Fibroblast of mammary gland (primary cell): ENCODE measurements at regions not wholly inside any gene's neighbourhood (a gene's known extent, or its start where the extent isn't known, plus 50 kb on each side); places are given as distances from the start of the nearest gene placed in this dataset.

ENCODE experiments used
- DNase-seq: peaks from one replicate; pipeline ENCODE4 v3.0.0-alpha.2; 2010; ENCODE audit warnings: low read depth
- H3K4me3 ChIP-seq: 2 replicates; pipeline ENCODE4 v1.5.1; 2011; ENCODE audit warnings: low read depth, mild to moderate bottlenecking, low read length, moderate library complexity; ENCODE audit not compliant: control insufficient read depth
- CTCF ChIP-seq: conservative IDR thresholded peaks from 2 replicates; pipeline ENCODE4 v1.5.1; 2011; ENCODE audit warnings: low read depth, low read length, inconsistent platforms; ENCODE audit not compliant: control insufficient read depth, insufficient read depth

GRCh38 chr3:106491796-106492195 is 623.0 kb upstream of the CBLB start:
- no peak for DNase-seq
- TF ChIP-seq CTCF = no peak
- no peak overlapping the region for H3K4me3 ChIP-seq

GRCh38 chr3:106508331-106508893 is 639.6 kb upstream of the CBLB start:
- H3K4me3 ChIP-seq = no peak overlapping the region
- DNase-seq = no peak
- TF ChIP-seq CTCF = no peak

GRCh38 chr3:106510206-106510605 is 641.4 kb upstream of the CBLB start:
- DNase-seq = peak; percentile 84
- TF ChIP-seq CTCF = no peak
- H3K4me3 ChIP-seq = no peak overlapping the region

GRCh38 chr3:106512846-106513245 is 644.0 kb upstream of the CBLB start:
- TF ChIP-seq CTCF = no peak

GRCh38 chr3:106514431-106514830 is 645.6 kb upstream of the CBLB start:
- TF ChIP-seq CTCF = no peak
- DNase-seq = no peak
- H3K4me3 ChIP-seq = no peak overlapping the region

More at GRCh38 chr3:106512846-106513245, 644.0 kb upstream of the CBLB start:
- DNase-seq = no peak
- H3K4me3 ChIP-seq = no peak overlapping the region

GRCh38 chr3:106518516-106518915 is 649.7 kb upstream of the CBLB start:
- H3K4me3 ChIP-seq = no peak overlapping the region
- TF ChIP-seq CTCF = no peak
- DNase-seq = peak; percentile 53

GRCh38 chr3:106522397-106522796 is 653.6 kb upstream of the CBLB start:
- no peak for DNase-seq
- TF ChIP-seq CTCF = no peak
- H3K4me3 ChIP-seq = no peak overlapping the region
